Hepatocyte (in vitro differentiated cells): ENCODE measurements at regions not wholly inside any gene's neighbourhood (a gene's known extent, or its start where the extent isn't known, plus 50 kb on each side); places are given as distances from the start of the nearest gene placed in this dataset.

Source experiments
- DNase-seq: peaks from one replicate; pipeline ENCODE4 v3.0.0-alpha.2; 2016; ENCODE audit warnings: low spot score
- H2AFZ ChIP-seq: fragments of 200-600 bp; sonication (generic); 2 replicates; pipeline ENCODE4 v1.6.0; 2016; ENCODE audit warnings: antibody characterized with exemption, mild to moderate bottlenecking
- H3K27ac ChIP-seq: fragments of 200-600 bp; sonication (generic); 2 replicates; pipeline ENCODE4 v1.5.1; 2016; ENCODE audit warnings: mild to moderate bottlenecking
- H3K27me3 ChIP-seq: fragments of 200-600 bp; sonication (generic); 2 replicates; pipeline ENCODE4 v1.6.1; 2016
- H3K36me3 ChIP-seq: fragments of 200-600 bp; sonication (generic); replicated peaks from 2 replicates; pipeline ENCODE4 v1.5.1; 2016; ENCODE audit warnings: low read depth; ENCODE audit not compliant: insufficient read depth
- H3K4me1 ChIP-seq: fragments of 200-600 bp; sonication (generic); 2 replicates; pipeline ENCODE4 v1.5.1; 2016; ENCODE audit warnings: mild to moderate bottlenecking, moderate library complexity; ENCODE audit not compliant: insufficient read depth
- H3K4me2 ChIP-seq: fragments of 200-600 bp; sonication (generic); 2 replicates; pipeline ENCODE4 v1.6.0; 2016
- H3K4me3 ChIP-seq: fragments of 200-600 bp; sonication (generic); 2 replicates; pipeline ENCODE4 v1.5.1; 2016; ENCODE audit warnings: mild to moderate bottlenecking
- H3K79me2 ChIP-seq: fragments of 200-600 bp; sonication (generic); 2 replicates; pipeline ENCODE4 v1.6.0; 2017; ENCODE audit warnings: mild to moderate bottlenecking
- H3K9me2 ChIP-seq: fragments of 200-600 bp; sonication (generic); replicated peaks from 2 replicates; pipeline ENCODE4 v1.6.0; 2017; ENCODE audit warnings: mild to moderate bottlenecking; ENCODE audit not compliant: insufficient read depth
- H3K9me3 ChIP-seq: fragments of 200-600 bp; sonication (generic); 2 replicates; pipeline ENCODE4 v1.5.1; 2016; ENCODE audit warnings: low read depth, mild to moderate bottlenecking
- H4K20me1 ChIP-seq: fragments of 200-600 bp; sonication (generic); 2 replicates; pipeline ENCODE4 v1.6.0; 2016; ENCODE audit warnings: mild to moderate bottlenecking; ENCODE audit not compliant: insufficient read depth, poor library complexity, severe bottlenecking
- EZH2 ChIP-seq: fragments of 200-600 bp; sonication (generic); IDR thresholded peaks from 2 replicates; pipeline ENCODE4 v1.6.1; 2016; ENCODE audit warnings: antibody characterized with exemption, mild to moderate bottlenecking, borderline replicate concordance
- EZH2phosphoT487 ChIP-seq: fragments of 200-600 bp; sonication (generic); IDR thresholded peaks from one replicate; pipeline ENCODE4 v1.6.1; 2018; ENCODE audit warnings: antibody characterized with exemption, mild to moderate bottlenecking, low read depth, moderate library complexity; ENCODE audit not compliant: unreplicated experiment, severe bottlenecking
- WGBS: methylation state at CpG from one replicate; pipeline ENCODE4 v1.1.6; 2016; ENCODE audit warnings: low lambda C conversion rate; ENCODE audit errors: missing lambda C conversion rate; 5-methylcytosine and 5-hydroxymethylcytosine counted together
- TF ChIP-seq, protein P1 (sequence below): fragments of 200-600 bp; sonication (generic); IDR thresholded peaks from 2 replicates; pipeline ENCODE4 v1.5.1; 2016; ENCODE audit warnings: antibody characterized with exemption, mild to moderate bottlenecking; ENCODE audit not compliant: poor library complexity

DNA sequence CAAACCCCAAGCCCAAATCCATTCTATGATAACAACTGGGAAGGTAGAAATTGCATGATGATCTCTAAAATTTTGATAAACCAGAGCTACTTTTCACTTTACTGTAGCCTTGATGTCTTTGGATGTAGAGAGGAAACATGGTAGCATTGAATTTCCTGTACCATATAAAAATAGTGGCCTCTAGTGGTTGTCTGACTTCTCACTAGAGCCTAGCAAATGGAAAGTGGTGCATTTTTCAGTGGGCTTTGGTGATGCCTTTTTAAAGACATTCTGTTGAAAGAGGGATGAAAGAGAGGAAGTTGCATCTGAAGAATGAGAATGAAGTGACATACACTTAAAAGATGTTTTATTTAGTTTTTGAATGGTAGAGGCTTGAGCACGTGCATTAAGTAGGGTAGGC lies 662.2 kb downstream of the XIRP2 start:
- peak; percentile 11 for DNase-seq
- H3K4me2 ChIP-seq: no peak overlapping the region
- WGBS: 94% methylated on average over 1 of the region's 1 CpG
- H3K27ac ChIP-seq: no peak overlapping the region
- peaks cover 5% of the 10 kb centered on the region for H3K4me1 ChIP-seq
- no peak overlapping the region for H2AFZ ChIP-seq
- no peaks in the 10 kb centered on the region for H4K20me1 ChIP-seq
- H3K27me3 ChIP-seq: no peaks in the 10 kb centered on the region
- H3K36me3 ChIP-seq: no peaks in the 10 kb centered on the region
- TF ChIP-seq EZH2phosphoT487: no peak
- TF ChIP-seq, protein P1, sequence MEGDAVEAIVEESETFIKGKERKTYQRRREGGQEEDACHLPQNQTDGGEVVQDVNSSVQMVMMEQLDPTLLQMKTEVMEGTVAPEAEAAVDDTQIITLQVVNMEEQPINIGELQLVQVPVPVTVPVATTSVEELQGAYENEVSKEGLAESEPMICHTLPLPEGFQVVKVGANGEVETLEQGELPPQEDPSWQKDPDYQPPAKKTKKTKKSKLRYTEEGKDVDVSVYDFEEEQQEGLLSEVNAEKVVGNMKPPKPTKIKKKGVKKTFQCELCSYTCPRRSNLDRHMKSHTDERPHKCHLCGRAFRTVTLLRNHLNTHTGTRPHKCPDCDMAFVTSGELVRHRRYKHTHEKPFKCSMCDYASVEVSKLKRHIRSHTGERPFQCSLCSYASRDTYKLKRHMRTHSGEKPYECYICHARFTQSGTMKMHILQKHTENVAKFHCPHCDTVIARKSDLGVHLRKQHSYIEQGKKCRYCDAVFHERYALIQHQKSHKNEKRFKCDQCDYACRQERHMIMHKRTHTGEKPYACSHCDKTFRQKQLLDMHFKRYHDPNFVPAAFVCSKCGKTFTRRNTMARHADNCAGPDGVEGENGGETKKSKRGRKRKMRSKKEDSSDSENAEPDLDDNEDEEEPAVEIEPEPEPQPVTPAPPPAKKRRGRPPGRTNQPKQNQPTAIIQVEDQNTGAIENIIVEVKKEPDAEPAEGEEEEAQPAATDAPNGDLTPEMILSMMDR: peak; percentile 45
- H3K9me3 ChIP-seq: no peaks in the 10 kb centered on the region
- no peaks in the 10 kb centered on the region for H3K9me2 ChIP-seq
- no peak overlapping the region for H3K4me3 ChIP-seq
- no peaks in the 10 kb centered on the region for H3K79me2 ChIP-seq

DNA sequence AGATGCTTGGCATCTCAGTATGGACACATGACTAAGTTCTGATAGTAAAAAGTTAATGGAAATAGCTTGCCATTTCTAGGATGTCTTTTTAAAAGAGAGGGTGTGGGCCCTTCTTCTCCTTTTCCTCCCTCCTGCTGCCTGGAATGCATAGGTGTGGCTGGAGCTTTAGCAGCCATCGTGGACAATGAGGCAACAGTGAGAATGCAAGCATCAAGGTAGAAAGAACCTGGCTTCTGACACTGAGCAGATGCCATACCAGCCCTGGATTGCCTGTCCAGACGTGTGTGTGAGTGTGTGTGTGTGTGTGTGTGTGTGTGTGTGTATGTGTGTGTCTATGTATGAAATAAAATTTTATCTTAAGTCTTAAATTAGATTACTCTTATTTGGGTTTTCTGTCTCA lies 660.1 kb downstream of the XIRP2 start:
- Histone ChIP-seq H3K4me1 (peaks cover 5% of the 10 kb centered on the region), H4K20me1 (no peaks in the 10 kb centered on the region), H3K4me3 (no peak overlapping the region), H3K79me2 (no peaks in the 10 kb centered on the region), H3K4me2 (no peak overlapping the region), H3K9me2 (no peaks in the 10 kb centered on the region), H3K27me3 (no peaks in the 10 kb centered on the region), H3K36me3 (no peaks in the 10 kb centered on the region), H2AFZ (no peak overlapping the region), H3K9me3 (no peaks in the 10 kb centered on the region), H3K27ac (no peak overlapping the region)
- DNase-seq: no peak
- WGBS: 76% methylated on average over 2 of the region's 2 CpGs
- TF ChIP-seq, protein P1: no peak
- no peak for TF ChIP-seq EZH2phosphoT487
- no peak for TF ChIP-seq EZH2

DNA sequence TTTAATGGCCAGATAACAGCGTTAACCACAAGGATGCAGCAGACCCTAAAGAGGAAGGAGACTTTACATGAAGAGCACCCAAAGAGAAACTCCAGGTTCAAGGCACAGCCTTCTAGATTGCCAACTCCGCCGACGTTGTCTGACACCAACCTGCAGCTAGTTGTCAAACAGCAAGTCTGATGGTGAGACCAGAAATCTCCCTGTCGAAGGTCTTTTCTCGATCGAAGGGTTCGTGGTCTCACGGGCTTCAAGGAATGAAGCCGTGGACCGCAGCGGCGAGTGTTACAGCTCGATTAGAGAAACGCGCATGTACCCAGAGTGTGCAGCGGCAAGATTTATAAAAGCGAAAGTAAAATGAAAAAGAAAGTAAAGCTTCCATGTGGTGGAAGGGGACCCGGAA lies 656.3 kb downstream of the XIRP2 start:
- no peak for DNase-seq
- Histone ChIP-seq H3K79me2 (no peaks in the 10 kb centered on the region), H4K20me1 (no peaks in the 10 kb centered on the region), H3K4me1 (no peaks in the 10 kb centered on the region), H3K9me2 (no peaks in the 10 kb centered on the region), H3K4me3 (no peak overlapping the region), H3K27ac (no peak overlapping the region), H3K4me2 (no peak overlapping the region), H3K36me3 (no peaks in the 10 kb centered on the region), H3K9me3 (no peaks in the 10 kb centered on the region), H2AFZ (no peak overlapping the region), H3K27me3 (no peaks in the 10 kb centered on the region)
- WGBS: 96% methylated on average over 19 of the region's 19 CpGs
- TF ChIP-seq EZH2 (no peak), EZH2phosphoT487 (no peak)
- TF ChIP-seq, protein P1: no peak

DNA sequence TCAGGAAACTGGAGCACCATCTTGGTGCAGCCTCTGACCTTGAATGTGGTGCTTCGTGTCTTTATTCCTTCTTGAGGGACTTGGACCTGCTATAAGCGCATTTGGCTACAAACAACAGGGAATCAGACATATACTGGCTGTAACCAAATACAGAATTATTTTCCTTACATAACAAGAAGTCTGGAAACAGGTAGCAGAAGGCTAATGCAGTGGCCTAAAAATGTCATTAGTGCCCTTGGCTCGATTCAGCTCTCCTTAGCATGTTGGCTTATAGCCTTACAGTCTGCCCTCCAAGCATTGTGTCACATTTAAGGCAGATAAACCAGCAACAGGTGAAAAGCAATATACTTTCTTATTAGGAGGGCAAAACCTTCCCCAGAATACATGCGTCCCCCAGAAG lies 655.4 kb downstream of the XIRP2 start:
- no peak overlapping the region for H3K27ac ChIP-seq
- no peaks in the 10 kb centered on the region for H3K9me3 ChIP-seq
- no peaks in the 10 kb centered on the region for H3K9me2 ChIP-seq
- H3K4me1 ChIP-seq: no peaks in the 10 kb centered on the region
- no peak overlapping the region for H3K4me3 ChIP-seq
- DNase-seq: no peak
- 96% methylated on average over 4 of the region's 4 CpGs for WGBS
- H3K27me3 ChIP-seq: no peaks in the 10 kb centered on the region
- no peaks in the 10 kb centered on the region for H4K20me1 ChIP-seq
- no peak for TF ChIP-seq EZH2
- TF ChIP-seq EZH2phosphoT487: no peak
- no peak overlapping the region for H2AFZ ChIP-seq
- H3K4me2 ChIP-seq: no peak overlapping the region
- no peaks in the 10 kb centered on the region for H3K79me2 ChIP-seq
- no peaks in the 10 kb centered on the region for H3K36me3 ChIP-seq
